HG02623 (cell line): ENCODE measurements at regions not wholly inside any gene's neighbourhood (a gene's known extent, or its start where the extent isn't known, plus 50 kb on each side); places are given as distances from the start of the nearest gene placed in this dataset.
A peak's percentile ranks its signal among the peaks of the same experiment; 100 is the strongest.

Experiments used
- ATAC-seq: cut with Tn5 transposase; IDR thresholded peaks from one replicate; pipeline ENCODE4 v1.9.1; 2021; ENCODE audit warnings: moderate library complexity; ENCODE audit not compliant: unreplicated experiment

DNA sequence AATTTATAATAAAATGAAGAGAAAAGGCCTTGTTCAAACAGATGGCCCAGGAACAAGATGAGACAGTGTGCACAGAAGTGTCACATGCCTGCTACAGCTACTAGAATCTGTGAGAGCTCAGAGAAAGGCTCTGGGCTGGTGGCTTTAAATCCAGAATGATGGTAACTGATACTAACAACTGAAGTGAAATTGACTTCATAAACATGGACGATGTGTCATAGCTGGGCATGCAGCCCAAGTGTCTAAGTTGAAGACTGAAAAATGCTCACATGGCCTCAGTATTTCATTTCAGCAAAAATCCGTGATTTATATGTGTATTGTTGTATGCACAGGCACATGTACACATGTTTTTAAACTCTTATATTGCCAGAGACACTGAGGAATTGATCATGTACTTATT is 208.3 kb upstream of the RUNX1 start:
- ATAC-seq: no peak

- ATAC-seq: no peak
Observed at GRCh38 chr21:35256468-35256988, 207.4 kb upstream of the RUNX1 start.

- ATAC-seq: no peak
Observed at GRCh38 chr21:35254765-35255138, 205.7 kb upstream of the RUNX1 start.

GRCh38 chr21:35254006-35254764 is 205.1 kb upstream of the RUNX1 start:
- no peak for ATAC-seq

GRCh38 chr21:35252831-35253230 is 203.7 kb upstream of the RUNX1 start:
- ATAC-seq: no peak

DNA sequence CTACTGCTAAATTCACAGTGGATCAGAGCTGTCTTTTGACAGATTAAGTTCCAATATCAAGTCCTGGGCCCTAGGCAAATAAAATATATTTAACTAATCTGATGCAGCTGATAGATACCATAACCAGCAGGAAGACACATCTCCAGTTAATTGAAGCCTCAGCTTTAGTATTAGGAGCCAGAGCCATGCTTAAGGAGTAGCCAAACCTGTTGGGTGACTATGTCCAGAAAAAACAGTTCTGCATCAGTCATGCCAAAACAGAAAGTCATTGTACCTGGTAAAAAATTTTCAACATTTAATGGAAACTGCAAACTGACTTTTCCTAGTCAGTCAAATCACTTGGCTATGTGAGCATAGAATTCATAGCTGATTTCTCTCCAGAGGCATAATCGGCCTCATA is 200.5 kb upstream of the RUNX1 start:
- ATAC-seq: no peak

GRCh38 chr21:35245879-35246278 is 196.8 kb upstream of the RUNX1 start:
- ATAC-seq: no peak

DNA sequence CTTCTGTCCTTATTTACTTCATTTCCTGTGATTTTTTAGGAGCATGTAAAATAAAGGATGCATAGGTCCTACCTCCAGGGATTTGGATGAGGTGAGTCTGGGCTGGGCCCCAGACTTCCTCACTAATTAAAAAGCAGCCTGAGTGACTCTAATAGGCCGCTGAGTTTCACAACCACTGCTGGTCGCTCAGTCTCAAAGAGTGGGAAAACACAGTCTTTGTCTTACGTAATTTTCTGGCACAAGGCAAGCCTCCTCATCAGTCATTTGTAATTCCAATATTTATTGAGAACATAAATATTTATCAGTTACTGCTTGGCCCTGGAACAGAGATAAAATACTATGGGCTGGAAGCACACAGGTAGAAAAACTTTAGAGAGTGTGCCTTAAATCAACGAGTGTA is 195.4 kb upstream of the RUNX1 start:
- ATAC-seq: no peak

DNA sequence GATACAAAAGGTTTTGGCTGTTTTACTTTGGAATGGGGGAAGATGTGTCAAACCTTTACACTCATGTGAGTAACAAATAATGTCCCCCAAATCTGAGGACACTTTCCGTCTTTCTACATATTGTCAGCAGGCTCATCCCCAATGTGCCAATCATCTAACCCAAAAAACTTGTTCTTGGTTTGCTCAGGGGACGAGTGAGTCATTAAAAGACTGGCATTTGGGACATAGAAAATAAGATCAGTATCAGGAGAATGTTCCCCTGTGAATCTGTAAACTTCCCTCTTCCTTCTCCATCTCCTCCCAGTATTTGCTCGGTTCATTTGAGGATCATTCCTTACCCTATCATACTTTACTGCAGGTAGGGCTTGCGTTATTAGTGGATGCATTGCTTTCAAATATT is 194.1 kb upstream of the RUNX1 start:
- ATAC-seq: no peak

DNA sequence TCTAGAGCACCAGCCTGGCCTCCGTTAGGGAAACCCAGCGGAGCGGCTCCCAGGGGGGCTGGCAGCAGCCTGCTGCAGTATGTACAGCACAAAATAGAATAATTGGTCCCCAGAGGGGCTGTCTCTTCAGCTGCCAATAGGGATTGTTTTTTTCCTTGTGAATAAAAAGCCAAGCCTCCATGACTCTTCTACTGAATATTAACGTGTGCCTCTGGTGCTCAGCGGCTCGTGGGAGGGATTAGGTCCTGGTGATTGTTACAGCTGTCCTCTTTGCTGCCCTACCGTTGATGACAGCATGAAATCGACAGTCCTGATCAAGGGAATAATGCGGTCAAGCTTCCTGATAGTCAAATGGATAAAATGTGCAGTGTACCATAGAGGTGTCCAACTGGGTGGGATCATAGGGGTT is 190.7 kb upstream of the RUNX1 start:
- no peak for ATAC-seq

DNA sequence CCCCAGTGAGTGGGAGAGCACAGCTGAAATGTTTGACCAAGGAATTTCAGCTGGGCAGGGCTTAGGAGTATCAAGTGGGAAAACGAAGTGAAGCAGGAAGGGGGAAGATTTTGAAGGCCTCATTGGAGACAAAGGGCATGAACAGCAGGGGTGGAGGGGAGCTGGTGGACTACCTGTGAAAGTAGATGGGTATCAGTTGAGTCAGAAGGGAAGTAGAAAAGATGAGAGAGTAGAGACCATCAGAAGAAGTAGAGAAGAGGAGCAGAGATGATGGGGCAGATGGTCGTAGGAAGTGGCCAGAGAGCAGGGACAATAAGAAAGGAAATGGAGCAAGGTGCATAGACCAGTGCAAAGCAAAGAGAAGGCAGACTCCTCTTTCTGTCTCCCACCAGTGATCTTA is 189.0 kb upstream of the RUNX1 start:
- no peak for ATAC-seq

DNA sequence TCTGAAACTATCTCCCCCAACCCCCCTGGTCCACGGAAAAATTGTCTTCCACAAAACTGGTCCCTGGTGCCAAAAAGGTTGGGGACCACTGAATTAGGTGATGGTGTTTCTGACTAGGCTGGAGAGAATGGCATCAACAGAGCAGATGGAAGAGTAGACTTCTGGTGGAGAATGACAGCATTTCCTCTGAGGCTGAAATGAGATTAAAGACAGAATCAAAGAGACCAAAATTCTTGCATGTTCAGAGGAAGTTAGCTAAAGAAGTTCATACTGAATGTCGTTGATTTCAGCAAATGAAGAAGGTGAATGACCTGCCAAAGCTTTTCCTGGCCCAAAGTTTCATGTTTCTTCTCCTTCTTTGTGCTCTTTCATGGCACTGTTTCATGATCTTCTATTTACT is 188.2 kb upstream of the RUNX1 start:
- ATAC-seq: no peak

DNA sequence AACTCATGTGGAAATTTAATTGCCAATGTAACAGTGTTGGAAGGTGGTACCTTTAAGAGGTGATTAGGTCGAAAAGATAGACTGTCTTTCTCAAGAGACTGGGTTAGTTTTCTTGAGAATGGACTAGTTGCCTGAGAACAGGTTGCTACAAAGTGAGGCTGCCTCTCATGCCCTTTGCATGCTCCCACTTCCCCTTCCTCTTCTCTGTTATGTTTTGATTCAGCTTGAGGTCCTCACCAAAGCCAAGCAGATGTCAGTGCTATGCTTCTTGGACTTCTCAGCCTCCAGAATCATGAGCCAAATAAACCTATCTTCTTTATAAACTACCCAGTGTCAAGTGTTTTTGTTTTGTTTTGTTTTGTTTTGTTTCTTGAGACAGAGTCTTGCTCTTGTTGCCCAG is 187.0 kb upstream of the RUNX1 start:
- ATAC-seq: no peak

GRCh38 chr21:35234725-35235124 is 185.6 kb upstream of the RUNX1 start:
- ATAC-seq: no peak

- ATAC-seq: no peak
Observed at GRCh38 chr21:35233756-35234155, 184.7 kb upstream of the RUNX1 start.

DNA sequence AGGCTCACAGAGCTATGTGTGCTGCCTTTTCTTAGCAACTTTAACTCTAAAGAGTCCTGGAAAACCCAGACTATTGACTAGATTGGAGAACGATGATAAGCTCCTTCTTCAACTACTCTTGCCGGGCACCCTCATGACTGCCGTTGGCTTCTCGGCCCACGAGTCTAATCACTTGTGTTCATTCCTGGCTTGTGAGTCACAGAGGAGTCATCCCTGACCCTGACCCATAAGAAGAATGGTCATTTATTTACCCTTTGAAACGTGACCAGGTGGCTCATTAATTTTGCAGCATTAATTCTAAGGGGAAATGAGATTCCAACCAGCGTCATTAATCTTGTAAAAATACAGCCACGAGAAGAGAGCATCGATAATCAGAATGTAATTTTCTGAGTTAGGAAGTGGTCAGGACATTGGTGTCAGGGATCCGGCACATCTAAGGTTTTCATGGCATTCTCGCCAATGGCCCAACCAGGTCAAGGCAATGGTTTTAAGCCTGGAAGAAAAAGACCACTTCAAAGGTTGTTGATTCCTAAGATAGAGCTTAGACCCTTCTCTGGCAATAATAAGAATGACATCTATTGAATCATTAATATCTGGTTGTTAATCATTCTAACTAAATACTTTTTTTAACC is 183.6 kb upstream of the RUNX1 start:
- no peak for ATAC-seq

- no peak for ATAC-seq
Observed at GRCh38 chr21:35231090-35231489, 182.0 kb upstream of the RUNX1 start.

GRCh38 chr21:35229290-35229689 is 180.2 kb upstream of the RUNX1 start:
- ATAC-seq: no peak

DNA sequence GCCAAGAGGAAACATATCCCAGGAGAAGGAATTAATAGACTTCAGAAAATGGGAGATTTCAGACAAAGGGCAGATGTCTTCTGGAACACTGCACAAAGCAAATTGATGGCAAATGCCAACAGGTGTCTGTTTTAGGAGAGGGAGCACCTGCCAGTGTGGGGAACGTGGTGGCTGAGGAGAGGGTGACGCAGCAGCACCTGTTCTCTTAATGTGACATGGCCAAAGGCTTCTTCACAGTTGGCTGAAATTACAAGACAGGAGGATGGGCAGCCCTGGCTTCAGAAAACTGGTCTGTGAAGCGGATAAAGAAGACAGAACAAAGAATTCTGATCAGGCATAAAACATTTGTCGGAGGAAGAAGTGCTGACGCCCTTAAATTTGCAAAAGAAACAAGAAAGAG is 178.7 kb upstream of the RUNX1 start:
- peak; percentile 27 for ATAC-seq

GRCh38 chr21:35226968-35227744 is 178.1 kb upstream of the RUNX1 start:
- ATAC-seq: peak; percentile 59

- ATAC-seq: no peak
Observed at GRCh38 chr21:35226328-35226727, 177.2 kb upstream of the RUNX1 start.

GRCh38 chr21:35225573-35225972 is 176.5 kb upstream of the RUNX1 start:
- no peak for ATAC-seq
